ENCODE measurements at regions not wholly inside any gene's neighbourhood (a gene's known extent, or its start where the extent isn't known, plus 50 kb on each side); places are given as distances from the start of the nearest gene placed in this dataset.

DNA sequence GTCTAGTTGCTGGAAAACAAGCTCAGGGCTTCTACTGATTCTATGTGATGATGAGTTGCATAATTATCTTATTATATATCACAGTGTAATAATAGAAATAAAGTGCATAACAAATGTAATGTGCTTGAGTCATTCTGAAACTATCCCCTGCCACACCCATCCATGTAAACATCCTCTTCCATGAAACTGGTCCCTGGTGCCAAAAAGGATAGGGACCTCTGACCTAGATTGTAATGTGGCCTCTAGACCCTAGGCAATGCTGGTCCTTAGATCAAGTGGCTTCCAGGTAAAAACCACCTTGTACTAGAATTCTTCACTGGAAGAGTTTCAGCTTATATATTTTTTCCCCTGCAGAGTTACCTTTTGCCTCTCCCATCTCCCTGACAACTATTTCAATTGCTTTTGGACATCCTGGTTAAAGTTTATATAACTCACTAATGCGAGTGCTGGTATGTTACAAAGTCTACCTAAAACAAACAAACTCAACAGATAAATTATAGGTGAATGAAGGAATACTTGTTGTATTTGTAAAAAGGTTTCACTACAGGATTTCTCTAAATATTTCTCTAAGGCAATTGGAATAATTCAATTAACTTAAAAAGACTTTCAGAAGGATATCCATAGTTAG is 462.5 kb downstream of the NAV3 start:
- TF ChIP-seq, protein P1, sequence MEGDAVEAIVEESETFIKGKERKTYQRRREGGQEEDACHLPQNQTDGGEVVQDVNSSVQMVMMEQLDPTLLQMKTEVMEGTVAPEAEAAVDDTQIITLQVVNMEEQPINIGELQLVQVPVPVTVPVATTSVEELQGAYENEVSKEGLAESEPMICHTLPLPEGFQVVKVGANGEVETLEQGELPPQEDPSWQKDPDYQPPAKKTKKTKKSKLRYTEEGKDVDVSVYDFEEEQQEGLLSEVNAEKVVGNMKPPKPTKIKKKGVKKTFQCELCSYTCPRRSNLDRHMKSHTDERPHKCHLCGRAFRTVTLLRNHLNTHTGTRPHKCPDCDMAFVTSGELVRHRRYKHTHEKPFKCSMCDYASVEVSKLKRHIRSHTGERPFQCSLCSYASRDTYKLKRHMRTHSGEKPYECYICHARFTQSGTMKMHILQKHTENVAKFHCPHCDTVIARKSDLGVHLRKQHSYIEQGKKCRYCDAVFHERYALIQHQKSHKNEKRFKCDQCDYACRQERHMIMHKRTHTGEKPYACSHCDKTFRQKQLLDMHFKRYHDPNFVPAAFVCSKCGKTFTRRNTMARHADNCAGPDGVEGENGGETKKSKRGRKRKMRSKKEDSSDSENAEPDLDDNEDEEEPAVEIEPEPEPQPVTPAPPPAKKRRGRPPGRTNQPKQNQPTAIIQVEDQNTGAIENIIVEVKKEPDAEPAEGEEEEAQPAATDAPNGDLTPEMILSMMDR (IDR thresholded peaks at IDR 0.05), result no peak

DNA sequence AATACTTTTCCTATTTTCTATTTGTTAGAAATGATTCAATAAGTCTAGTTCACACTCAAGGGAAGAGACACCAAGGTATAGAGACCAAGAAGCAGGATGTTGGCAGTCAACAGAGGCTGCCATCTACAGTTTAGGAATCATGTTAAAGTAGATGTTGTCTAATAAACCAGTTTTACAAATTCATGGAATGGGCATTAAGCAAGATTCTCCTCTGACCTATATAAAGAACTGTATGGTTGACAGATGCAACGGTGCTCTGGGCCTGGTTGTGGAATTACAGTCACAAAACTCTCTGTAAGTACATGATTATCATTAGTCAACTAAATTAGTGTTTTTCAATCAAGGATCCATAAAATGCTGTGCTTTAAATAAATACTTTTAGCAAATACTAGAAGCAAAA is 475.1 kb downstream of the NAV3 start:
- TF ChIP-seq, protein P1 (IDR thresholded peaks at IDR 0.05), result no peak

DNA sequence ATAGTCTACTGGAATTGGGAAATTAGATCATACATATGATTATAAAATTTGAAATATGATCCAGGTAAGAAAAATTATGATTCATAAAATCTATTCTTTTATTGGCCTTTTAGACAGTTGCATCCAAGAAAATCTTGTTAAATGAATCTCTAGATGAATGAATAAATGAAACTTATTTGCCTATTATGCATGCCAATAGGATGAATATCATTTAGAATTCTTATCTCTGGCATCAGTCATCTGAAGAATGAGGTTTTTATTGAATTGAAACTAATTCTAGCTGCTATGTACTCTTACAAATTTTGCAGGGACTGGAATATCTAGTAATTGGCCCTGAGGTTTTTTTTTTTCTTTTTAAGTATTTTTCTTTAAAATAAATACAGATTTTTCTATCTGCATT is 475.5 kb downstream of the NAV3 start:
- TF ChIP-seq, protein P1 (IDR thresholded peaks at IDR 0.05), result no peak

DNA sequence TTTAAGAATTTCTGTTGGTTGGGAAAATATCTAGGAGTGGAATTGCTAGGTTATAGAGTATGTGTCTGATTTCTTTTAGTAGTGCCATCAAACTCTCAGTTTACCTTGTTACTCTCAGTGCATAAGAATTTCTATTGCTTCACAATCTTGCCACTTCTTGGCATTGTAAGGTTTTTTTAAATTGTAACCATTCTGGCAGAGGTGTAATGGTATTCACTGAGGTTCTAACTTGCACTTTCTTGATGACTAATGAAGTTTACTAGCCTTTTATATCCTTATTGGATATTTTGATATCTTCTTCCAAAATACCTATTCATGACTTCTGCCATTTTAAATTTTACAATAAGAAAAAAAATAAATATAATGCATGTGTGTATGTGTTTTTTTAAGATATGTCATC is 478.0 kb downstream of the NAV3 start:
- TF ChIP-seq, protein P1 (IDR thresholded peaks at IDR 0.05), result no peak

DNA sequence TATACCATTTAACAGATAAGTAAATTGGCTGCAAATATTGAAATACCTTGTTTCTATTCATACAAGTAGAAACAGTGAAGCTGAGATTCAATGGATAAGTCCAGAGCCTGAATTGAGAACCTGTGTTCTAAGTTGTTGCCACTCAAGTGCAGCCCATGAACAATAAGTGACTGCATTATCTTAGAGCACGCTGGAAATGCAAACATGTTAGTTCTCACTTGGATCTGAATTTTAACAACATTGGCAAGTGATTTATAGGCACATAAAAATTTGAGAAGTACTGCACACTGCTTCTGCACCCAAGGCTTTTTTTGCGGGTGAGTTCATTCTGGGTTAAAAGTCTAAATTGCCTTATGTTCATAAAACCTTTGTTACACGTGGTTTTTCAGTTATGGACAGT is 484.3 kb downstream of the NAV3 start:
- TF ChIP-seq, protein P1 (IDR thresholded peaks at IDR 0.05), result no peak

DNA sequence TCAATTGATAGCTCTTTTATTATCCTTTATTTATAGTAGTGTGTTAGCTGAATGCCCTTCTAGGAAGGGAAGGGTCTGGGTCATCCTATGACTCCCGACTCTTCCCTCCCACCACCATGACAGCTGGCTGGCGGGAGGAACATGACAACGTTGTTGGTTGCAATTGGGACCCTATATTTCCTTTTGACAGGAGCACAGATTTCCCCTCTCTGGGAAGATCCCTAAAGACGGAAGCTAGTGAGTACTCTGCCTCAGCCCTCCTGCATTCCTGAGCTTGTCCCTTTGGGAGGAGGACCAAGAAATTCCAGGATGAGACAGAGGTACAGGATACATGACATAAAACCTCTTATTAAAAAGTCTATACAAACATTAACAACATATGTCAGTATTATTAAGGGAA is 485.4 kb downstream of the NAV3 start:
- TF ChIP-seq, protein P1 (IDR thresholded peaks at IDR 0.05), result no peak

DNA sequence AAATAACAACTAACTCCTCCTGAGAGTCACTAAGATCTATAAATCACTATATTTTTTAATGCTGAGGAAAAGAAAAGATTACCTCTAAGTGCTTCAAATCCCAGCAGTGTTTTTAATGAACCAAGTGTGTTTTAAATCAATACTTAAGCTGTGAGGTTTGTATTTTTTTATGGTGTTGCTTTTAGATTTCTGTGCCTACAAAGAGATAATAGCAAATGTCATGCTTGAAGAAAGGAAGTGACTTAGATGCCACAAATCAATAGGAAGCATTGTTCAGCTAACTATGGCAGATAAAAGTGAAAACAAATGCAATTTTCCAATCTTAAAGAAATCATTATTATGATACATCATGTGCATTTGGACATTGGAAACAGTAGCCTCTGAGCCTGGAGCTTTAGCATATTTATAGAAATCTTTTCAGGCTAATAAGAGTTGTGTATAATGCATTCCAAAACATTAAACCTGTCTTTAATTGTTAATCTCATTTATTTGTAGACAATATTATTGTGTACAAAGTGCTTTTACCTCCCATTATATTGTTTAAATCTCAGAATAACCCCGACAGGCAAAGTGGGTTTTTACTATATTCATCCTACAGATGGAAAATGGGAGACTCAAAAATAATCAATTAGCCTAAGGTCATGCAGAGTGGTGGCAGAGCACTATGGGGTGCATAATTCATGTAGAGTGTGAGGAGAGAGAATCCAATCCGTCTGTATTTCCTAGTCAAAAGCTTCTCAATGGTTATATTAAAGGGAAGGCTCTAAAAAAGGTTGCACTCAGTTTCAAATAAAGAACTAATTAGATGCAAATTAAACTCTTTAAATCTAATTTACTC is 486.2 kb downstream of the NAV3 start:
- TF ChIP-seq, protein P1 (IDR thresholded peaks at IDR 0.05), result no peak

Measured in LNCAP (cell line).